ENCODE measurements at regions not wholly inside any gene's neighbourhood (a gene's known extent, or its start where the extent isn't known, plus 50 kb on each side); places are given as distances from the start of the nearest gene placed in this dataset.

GRCh38 chr6:14727494-14728395 lies 518.1 kb upstream of the JARID2 start:
- TF ChIP-seq POLR2A (IDR thresholded peaks at IDR 0.05), result no peak
- TF ChIP-seq POLR2AphosphoS5 (IDR thresholded peaks at IDR 0.05; ENCODE audit: insufficient read depth in 1 of 2, low read depth in 1 of 2), result no peak
